H1 (cell line): ENCODE measurements at regions not wholly inside any gene's neighbourhood (a gene's known extent, or its start where the extent isn't known, plus 50 kb on each side); places are given as distances from the start of the nearest gene placed in this dataset.

ENCODE experiments used
- CHD2 ChIP-seq: IDR thresholded peaks from 2 replicates; pipeline ENCODE4 v1.6.1; 2012; ENCODE audit warnings: low read length, improper control_type of control experiment
- EP300 ChIP-seq, 2 experiments: IDR thresholded peaks; 1 replicate in 1 of 2; 2 replicates in 1 of 2; pipeline ENCODE4 v1.6.1; 2011 to 2012; ENCODE audit warnings: low read depth in 2 of 2, low read length in 2 of 2, mild to moderate bottlenecking in 2 of 2, borderline replicate concordance in 1 of 2, inconsistent platforms in 1 of 2, moderate library complexity in 1 of 2
- SIN3A ChIP-seq, 2 experiments: IDR thresholded peaks in 1 of 2; conservative IDR thresholded peaks in 1 of 2; 2 replicates each; pipeline ENCODE4 v1.6.1; 2011 to 2012; ENCODE audit warnings: low read length in 2 of 2, improper control_type of control experiment in 1 of 2, low read depth in 1 of 2, mild to moderate bottlenecking in 1 of 2

DNA sequence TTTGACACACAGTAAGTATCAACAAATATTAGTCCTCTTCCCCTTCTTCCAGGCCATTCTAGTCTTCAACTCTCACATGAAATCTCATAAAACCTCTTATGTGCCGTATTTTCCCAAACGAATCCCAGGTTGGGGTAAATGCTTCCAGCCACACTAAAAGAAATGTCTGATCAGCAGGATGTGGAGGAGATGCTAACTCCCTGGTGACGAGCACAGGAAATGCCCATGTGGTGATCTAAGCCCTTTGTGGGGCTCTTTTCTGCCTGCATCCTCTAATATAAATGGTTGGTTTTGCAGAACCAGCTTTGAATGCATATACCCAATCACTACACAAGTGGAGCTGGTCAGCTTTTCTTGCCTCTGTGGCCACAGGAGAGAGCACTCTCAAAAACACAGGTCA lies 498.2 kb upstream of the ERCC4 start:
- TF ChIP-seq SIN3A (conservative IDR thresholded peaks at IDR 0.05 in 1 of 2, IDR thresholded peaks at IDR 0.05 in 1 of 2; ENCODE audit: low read depth in 1 of 2, low read length in 2 of 2) (no peak), CHD2 (no peak), EP300 (IDR thresholded peaks at IDR 0.05; ENCODE audit: borderline replicate concordance in 1 of 2, low read depth in 2 of 2, low read length in 2 of 2) (no peak)
